ENCODE measurements at regions not wholly inside any gene's neighbourhood (a gene's known extent, or its start where the extent isn't known, plus 50 kb on each side); places are given as distances from the start of the nearest gene placed in this dataset.
"Not testable (repeated sequence)": the region's sequence is repeated elsewhere in the genome, so short reads cannot be mapped to it uniquely, and the experiment has no call there.

- DNase-seq = no peak
Measured at GRCh38 chr10:2414039-2414438, 653.3 kb upstream of the PFKP start.

GRCh38 chr10:2410049-2410448, 657.3 kb upstream of the PFKP start:
- no peak for DNase-seq

- no peak for DNase-seq
Measured at GRCh38 chr10:2401459-2401858, 664.1 kb upstream of the ADARB2 start.

- DNase-seq = no peak
Measured at GRCh38 chr10:2399482-2399881, 662.2 kb upstream of the ADARB2 start.

GRCh38 chr10:2392145-2392812, 655.0 kb upstream of the ADARB2 start:
- DNase-seq = no peak

GRCh38 chr10:2387672-2388071, 650.3 kb upstream of the ADARB2 start:
- no peak for DNase-seq

- no peak for DNase-seq
Measured at GRCh38 chr10:2387261-2387660, 649.9 kb upstream of the ADARB2 start.

GRCh38 chr10:2380218-2380617, 642.9 kb upstream of the ADARB2 start:
- DNase-seq = no peak

- DNase-seq = no peak
Measured at GRCh38 chr10:2367083-2367482, 629.8 kb upstream of the ADARB2 start.

GRCh38 chr10:2366264-2366931, 629.1 kb upstream of the ADARB2 start:
- no peak for DNase-seq

- DNase-seq = no peak
Measured at GRCh38 chr10:2362331-2362730, 625.0 kb upstream of the ADARB2 start.

GRCh38 chr10:2358586-2358985, 621.3 kb upstream of the ADARB2 start:
- DNase-seq = no peak

GRCh38 chr10:2356670-2357069, 619.3 kb upstream of the ADARB2 start:
- DNase-seq = no peak

- DNase-seq = no peak
Measured at GRCh38 chr10:2351566-2351965, 614.2 kb upstream of the ADARB2 start.

- no peak for DNase-seq
Measured at GRCh38 chr10:2342206-2342605, 604.9 kb upstream of the ADARB2 start.

GRCh38 chr10:2340831-2341647, 603.7 kb upstream of the ADARB2 start:
- DNase-seq = no peak

- no peak for DNase-seq
Measured at GRCh38 chr10:2335626-2336025, 598.3 kb upstream of the ADARB2 start.

- DNase-seq = no peak
Measured at GRCh38 chr10:2334575-2334974, 597.2 kb upstream of the ADARB2 start.

GRCh38 chr10:2329082-2329481, 591.8 kb upstream of the ADARB2 start:
- no peak for DNase-seq

- no peak for DNase-seq
Measured at GRCh38 chr10:2326411-2326810, 589.1 kb upstream of the ADARB2 start.

- not testable (repeated sequence) for DNase-seq
Measured at GRCh38 chr10:2315045-2315485, 577.7 kb upstream of the ADARB2 start.

GRCh38 chr10:2306081-2306480, 568.8 kb upstream of the ADARB2 start:
- no peak for DNase-seq

- no peak for DNase-seq
Measured at GRCh38 chr10:2303169-2303568, 565.8 kb upstream of the ADARB2 start.

- DNase-seq = no peak
Measured at GRCh38 chr10:2301227-2301626, 563.9 kb upstream of the ADARB2 start.
